HG03378 (cell line): ENCODE measurements at regions not wholly inside any gene's neighbourhood (a gene's known extent, or its start where the extent isn't known, plus 50 kb on each side); places are given as distances from the start of the nearest gene placed in this dataset.
"Not testable (repeated sequence)": the region's sequence is repeated elsewhere in the genome, so short reads cannot be mapped to it uniquely, and the experiment has no call there.

Experiments used
- ATAC-seq: cut with Tn5 transposase; IDR thresholded peaks from one replicate; pipeline ENCODE4 v1.9.1; 2021; ENCODE audit warnings: mild to moderate bottlenecking, moderate library complexity; ENCODE audit not compliant: unreplicated experiment

GRCh38 chr1:79945391-79945790, 938.9 kb upstream of the ADGRL4 start:
- ATAC-seq = no peak

DNA sequence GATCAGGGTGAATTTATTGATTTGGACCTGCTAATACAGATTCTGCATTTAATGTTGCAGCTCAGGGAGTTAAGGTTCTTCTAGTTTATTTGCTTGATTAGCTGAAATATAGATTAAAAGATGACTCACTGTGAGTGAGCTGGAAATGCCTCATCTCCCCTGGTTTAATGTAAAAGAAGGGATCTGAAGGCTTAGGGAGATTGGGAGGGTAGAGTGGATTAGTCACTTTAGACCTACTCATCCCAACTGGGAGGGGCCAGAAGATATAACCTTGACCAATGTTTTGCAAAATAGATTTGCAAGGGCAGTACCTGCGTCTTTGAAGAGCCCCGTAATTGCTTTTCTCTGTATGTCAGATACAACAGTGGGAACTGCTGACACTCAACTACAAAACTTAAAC, 922.8 kb upstream of the ADGRL4 start:
- no peak for ATAC-seq

- ATAC-seq = no peak
Measured at GRCh38 chr1:79928901-79929300, 922.4 kb upstream of the ADGRL4 start.

DNA sequence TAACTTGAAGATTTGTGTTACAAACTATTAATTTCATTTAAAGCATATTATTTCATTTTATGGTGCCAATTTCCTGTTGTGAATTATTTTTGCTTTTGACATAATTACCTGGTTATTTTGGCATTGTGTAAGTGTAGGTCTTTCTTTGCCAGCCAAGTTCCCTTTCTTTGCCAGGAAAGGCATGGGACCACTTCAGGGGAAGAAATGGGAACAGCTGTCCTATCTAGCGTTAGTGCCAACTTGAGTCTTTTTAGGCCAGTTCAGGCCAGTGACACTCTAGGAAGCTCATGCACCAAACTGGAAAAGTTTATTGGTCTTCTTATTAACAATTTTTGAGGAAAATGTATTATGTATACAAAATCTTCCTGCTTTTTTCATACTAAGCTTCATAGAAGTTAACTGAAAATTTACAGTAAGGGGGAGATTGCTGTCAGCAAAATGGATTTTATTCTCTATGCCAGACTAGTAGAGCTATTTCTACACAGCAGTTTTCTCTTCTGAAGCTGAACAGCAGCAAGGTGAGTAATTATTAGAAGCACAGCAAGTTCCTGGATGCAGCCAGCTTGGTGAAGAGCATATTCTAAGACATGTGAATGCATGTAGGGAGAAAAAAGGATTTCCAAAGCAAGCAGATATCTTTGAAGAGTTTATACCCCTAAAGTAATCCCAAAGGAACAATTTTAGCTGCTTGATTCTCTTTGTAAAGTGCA, 914.6 kb upstream of the ADGRL4 start:
- no peak for ATAC-seq

GRCh38 chr1:79914896-79915295, 908.4 kb upstream of the ADGRL4 start:
- no peak for ATAC-seq

DNA sequence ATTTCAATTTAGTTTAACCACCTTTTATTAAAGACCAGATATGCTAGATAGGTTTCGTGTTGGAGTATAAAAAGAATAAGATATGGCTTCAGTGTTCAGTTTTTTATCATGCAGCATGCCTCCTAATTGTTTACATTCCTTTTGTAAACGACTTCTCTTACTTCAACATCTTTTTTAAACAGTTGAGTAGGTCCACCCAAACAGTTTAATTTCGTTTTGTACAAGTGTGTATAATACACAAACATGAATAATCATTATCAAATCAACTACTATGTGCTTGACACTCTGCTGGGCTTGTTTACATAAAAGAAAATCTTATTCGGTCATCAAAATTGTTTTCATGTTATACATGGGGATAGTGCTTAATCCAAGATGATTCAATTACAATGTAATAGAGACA, 906.3 kb upstream of the ADGRL4 start:
- no peak for ATAC-seq

DNA sequence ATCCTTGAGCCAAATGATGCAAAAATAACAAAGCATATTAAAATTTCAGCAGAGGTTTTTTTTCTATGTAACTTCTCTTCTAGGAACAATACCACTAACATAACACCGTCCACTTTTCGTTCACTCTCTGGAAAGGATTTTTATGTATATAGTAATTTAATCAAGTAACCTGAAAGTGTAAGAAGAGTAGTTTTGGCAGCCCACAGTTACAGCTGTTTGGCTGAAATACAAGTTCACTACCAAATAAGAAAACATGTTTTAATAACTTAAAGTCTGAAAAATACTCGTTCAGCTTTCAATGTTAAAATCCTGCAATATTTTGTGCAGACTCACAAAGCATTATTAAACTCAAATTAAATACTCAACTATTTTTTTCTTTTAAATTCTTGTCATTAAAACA, 896.8 kb upstream of the ADGRL4 start:
- ATAC-seq = no peak

DNA sequence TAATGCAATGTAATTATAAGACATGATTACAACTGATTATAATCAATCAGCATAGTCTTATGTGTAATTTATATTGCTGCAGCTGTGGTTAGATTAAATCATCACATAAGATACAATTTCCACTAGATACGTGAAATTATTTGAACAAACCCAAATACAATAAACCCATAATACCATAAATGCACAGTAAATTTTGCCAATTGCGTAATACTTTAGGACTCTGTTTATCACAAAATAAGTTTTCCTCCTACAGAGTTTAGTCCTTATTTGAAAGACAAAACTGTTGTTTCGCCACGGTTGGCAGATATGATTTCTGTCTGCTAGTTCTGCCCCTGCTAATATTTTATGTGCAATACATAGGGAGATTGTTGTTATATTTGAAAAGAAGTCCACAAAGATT, 895.9 kb upstream of the ADGRL4 start:
- no peak for ATAC-seq

GRCh38 chr1:79899914-79900313, 893.4 kb upstream of the ADGRL4 start:
- ATAC-seq = no peak

DNA sequence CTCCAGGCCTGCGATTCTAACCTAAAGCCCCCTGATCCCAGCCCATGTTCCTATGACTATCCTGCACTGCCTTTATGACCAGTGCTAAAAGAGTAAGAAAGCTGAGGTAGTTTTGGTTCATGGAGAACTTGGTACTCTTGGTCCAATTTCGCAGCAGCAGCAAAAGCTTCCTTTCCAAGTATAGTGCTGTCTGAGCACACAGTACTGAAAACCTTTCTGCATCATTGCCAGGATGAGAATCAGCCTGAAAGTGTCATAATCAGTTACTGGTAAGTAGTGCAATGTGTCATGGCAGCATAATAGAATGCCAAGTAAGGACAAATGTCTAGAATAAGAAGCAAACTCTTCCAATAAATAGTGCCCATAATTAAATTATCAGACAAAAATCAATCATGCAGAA, 889.6 kb upstream of the ADGRL4 start:
- ATAC-seq = no peak

DNA sequence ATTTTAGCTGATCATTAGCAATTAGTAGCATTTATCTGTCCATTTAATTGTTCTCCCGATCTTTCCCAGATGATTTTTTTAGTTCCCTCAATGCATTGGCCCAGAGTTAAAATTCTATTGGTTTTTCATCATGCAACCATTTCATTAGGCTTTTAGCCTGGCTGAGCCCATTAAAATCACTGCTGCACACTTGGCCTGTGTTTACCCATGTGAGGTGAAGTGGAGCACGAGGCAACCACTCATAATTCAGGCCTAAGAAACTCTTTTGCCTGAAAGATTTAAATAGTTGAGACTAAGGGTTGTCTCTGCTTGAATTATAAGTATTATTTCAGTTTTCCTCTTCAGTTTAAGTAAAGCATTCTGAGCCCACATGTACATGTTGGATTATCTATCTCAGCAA, 889.0 kb upstream of the ADGRL4 start:
- no peak for ATAC-seq

GRCh38 chr1:79894129-79894528, 887.6 kb upstream of the ADGRL4 start:
- ATAC-seq = not testable (repeated sequence)

GRCh38 chr1:79887059-79887458, 880.5 kb upstream of the ADGRL4 start:
- no peak for ATAC-seq

DNA sequence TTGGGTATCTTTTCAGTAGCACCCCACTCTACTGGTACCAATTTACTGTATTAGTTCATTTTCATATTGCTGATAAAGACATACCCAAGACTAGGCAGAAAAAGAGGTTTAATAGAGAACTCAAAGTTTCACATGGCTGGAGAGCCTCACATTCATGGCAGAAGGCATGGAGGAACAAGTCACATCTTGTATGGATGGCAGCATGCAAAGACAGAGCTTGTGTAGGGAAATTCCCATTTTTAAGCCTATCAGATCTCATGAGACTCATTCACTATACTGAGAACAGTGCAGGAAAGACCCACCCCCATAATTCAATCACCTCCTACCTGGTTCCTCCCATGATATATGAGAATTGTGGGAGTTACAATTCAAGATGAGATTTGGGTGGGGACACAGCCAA, 878.6 kb upstream of the ADGRL4 start:
- no peak for ATAC-seq

DNA sequence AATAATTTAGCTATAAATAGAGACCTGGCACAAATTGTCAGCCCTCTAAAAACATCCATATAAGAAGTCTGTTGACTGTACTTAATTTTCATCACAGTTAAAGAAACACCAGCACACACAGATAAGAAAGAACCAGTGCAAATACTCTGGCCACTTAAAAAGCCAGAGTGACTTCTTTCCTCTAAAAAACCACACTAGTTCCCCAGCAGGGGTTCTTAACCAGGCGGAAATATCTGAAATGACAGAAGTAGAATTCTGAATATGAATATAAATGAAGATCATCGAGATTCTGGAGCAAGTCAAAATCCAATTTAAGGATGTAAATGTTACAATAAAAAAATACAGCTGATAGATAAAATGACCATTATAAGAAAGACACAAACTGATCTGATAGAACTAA, 870.6 kb upstream of the ADGRL4 start:
- ATAC-seq = no peak

DNA sequence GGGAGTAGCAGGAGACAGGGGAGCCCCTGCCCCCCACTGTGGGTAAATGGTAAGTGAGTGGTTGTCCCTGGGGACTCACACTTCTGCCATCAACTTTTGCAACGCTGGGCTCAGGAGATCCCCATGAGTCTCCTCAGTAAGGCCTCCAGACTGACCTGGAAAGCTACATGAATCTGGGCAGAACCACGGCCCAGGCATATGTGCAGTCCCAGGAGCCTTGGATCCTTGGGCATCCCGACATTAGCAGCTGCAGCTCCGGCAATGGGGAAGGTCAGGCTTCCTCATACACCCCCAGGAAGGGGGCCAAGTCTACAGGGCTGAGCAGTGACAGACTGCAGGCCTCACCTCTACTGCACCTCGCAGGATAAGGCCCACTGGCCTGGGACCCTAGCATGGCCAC, 868.7 kb upstream of the ADGRL4 start:
- no peak for ATAC-seq

DNA sequence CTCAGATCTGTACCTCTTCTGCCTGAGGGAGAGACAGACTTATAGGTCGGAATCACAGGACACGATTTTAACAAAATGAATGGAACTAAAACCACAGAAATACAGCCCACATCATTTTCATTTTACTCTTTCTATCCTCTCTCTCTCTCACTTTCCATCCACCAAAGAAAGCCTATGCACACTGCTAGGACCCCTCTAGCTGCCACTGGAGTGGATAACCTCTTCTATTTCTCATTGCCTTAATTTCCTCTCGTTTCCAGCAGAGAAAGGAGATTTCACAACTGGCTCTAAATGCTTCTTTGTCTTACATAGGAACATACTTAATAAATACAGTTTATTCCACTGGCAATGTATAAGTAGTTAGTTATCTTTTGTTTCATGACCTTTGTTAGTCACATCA, 867.8 kb upstream of the ADGRL4 start:
- no peak for ATAC-seq

GRCh38 chr1:79859212-79859948, 852.9 kb upstream of the ADGRL4 start:
- ATAC-seq = no peak

DNA sequence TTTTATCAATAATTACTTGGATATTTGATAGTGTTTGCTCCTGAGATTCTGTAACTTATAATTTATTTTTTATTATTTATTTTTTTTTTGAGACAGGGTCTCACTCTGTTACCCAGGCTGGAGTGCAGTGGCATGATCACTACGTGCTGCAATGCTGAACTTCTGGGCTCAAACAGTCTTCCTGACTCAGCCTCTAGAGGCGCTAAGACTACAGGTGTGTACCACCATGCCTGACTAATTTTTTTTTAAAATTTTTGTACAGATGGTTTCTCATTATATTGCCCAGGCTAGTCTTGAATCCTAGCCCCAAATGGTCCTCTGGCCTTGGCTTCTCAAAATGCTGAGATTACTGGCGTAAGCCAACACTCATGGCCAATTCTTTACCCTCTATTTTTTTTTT, 845.5 kb upstream of the ADGRL4 start:
- ATAC-seq = peak; percentile 77

- ATAC-seq = no peak
Measured at GRCh38 chr1:79849388-79849787, 842.9 kb upstream of the ADGRL4 start.

GRCh38 chr1:79848316-79848715, 841.8 kb upstream of the ADGRL4 start:
- ATAC-seq = no peak

DNA sequence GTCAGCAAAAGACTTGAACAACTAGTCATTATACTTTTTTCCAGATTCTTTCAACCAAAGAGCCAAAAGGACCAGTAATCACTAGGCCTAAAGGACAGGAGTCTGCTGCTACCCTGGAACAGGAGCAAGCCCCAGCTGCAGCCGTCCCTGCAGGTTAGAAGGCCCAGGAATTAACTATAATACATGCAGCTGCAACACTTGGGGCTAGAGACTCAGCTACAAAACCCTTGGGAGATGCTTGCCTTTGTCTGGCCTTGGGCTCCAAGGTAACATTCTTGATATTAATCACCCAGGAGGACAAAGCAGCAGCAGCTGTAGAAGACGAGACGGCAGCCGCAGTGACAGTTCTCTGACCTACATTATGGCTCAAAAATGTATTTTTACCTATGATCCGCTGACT, 841.2 kb upstream of the ADGRL4 start:
- no peak for ATAC-seq

GRCh38 chr1:79845936-79846335, 839.4 kb upstream of the ADGRL4 start:
- ATAC-seq = no peak
